Caco-2 (cell line): ENCODE measurements at regions not wholly inside any gene's neighbourhood (a gene's known extent, or its start where the extent isn't known, plus 50 kb on each side); places are given as distances from the start of the nearest gene placed in this dataset.

Experiments used
- BruUV-seq: library from RNA; stranded (reverse); fragments of 400-500 nt; replicated peaks from 2 replicates; lab custom pipeline; 2021; lab: Mats Ljungman, UMichigan
- CTCF ChIA-PET: fragments of 300-600 bp; sonication (Branson Sonifier 250); formaldehyde crosslinking; loops from one replicate; lab custom pipeline; 2022; ENCODE audit warnings: antibody characterized with exemption; lab: Charles Lee
- POLR2A ChIA-PET: fragments of 300-600 bp; sonication (Branson Sonifier 250); formaldehyde crosslinking; loops from one replicate; lab custom pipeline; 2022; ENCODE audit warnings: antibody characterized with exemption; lab: Charles Lee
- DNase-seq, 2 experiments: peaks; one replicate each; pipeline versions ENCODE4 v3.0.0 to v3.0.0-alpha.2; 2020 to 2022
- H3K27me3 ChIP-seq: replicated peaks from 2 replicates; pipeline ENCODE4 v1.6.0; 2011; ENCODE audit warnings: low read length; ENCODE audit not compliant: control insufficient read depth, insufficient read depth
- H3K36me3 ChIP-seq: 2 replicates; pipeline ENCODE4 v1.5.1; 2011; ENCODE audit warnings: low read length; ENCODE audit not compliant: control insufficient read depth, insufficient read depth
- H3K4me1 ChIP-seq: fragments of 250-450 bp; sonication (Bioruptor Pico); 2 replicates; pipeline ENCODE4 v1.5.1; 2020; ENCODE audit warnings: mild to moderate bottlenecking
- H3K4me3 ChIP-seq: 2 replicates; pipeline ENCODE4 v1.5.1; 2011; ENCODE audit warnings: low read depth, mild to moderate bottlenecking, control low read depth, low read length
- H3K9me3 ChIP-seq: fragments of 250-450 bp; sonication (Bioruptor Pico); 2 replicates; pipeline ENCODE4 v1.5.1; 2020; ENCODE audit warnings: mild to moderate bottlenecking, moderate library complexity
- H3K27ac Mint-ChIP-seq: one replicate; pipeline ENCODE4 v1.8.0; 2022; ENCODE audit warnings: mixed read lengths; ENCODE audit not compliant: unreplicated experiment
- H3K27me3 Mint-ChIP-seq: one replicate; pipeline ENCODE4 v1.8.0; 2022; ENCODE audit warnings: mixed read lengths; ENCODE audit not compliant: insufficient read depth, unreplicated experiment
- H3K36me3 Mint-ChIP-seq: one replicate; pipeline ENCODE4 v1.8.0; 2022; ENCODE audit warnings: mild to moderate bottlenecking, mixed read lengths; ENCODE audit not compliant: insufficient read depth, unreplicated experiment
- H3K4me1 Mint-ChIP-seq: one replicate; pipeline ENCODE4 v1.8.0; 2022; ENCODE audit warnings: low read depth, mixed read lengths; ENCODE audit not compliant: unreplicated experiment
- H3K4me3 Mint-ChIP-seq: one replicate; pipeline ENCODE4 v1.8.0; 2022; ENCODE audit warnings: mild to moderate bottlenecking, moderate library complexity, mixed read lengths; ENCODE audit not compliant: unreplicated experiment
- H3K9me3 Mint-ChIP-seq: one replicate; pipeline ENCODE4 v1.8.0; 2022; ENCODE audit warnings: mixed read lengths; ENCODE audit not compliant: unreplicated experiment
- CTCF ChIP-seq, 2 experiments: fragments of 200-600 bp in 1 of 2; IDR thresholded peaks; 1 replicate in 1 of 2; 2 replicates in 1 of 2; pipeline versions ENCODE4 v1.5.1 to v1.8.0; 2011 to 2022; ENCODE audit warnings: antibody characterized with exemption in 1 of 2, control low read depth in 1 of 2, inconsistent platforms in 1 of 2, low read depth in 1 of 2, low read length in 1 of 2, mild to moderate bottlenecking in 1 of 2, moderate library complexity in 1 of 2; ENCODE audit not compliant: insufficient read depth in 1 of 2, severe bottlenecking in 1 of 2, unreplicated experiment in 1 of 2
- intact Hi-C: fragments of 100-400 bp; cut with micrococcal nuclease; formaldehyde crosslinking; loops from one replicate; pipeline ENCODE4 v1.10.0; 2022; ENCODE audit not compliant: unreplicated experiment

- ChIA-PET POLR2A (no interaction called here), CTCF (no interaction called here)
- Histone ChIP-seq H3K9me3 (no peaks in the 10 kb centered on the region), H3K36me3 (no peaks in the 10 kb centered on the region), H3K27me3 (no peaks in the 10 kb centered on the region), H3K4me3 (no peak overlapping the region), H3K4me1 (no peaks in the 10 kb centered on the region)
- H3K9me3 Mint-ChIP-seq, result peaks cover 5% of the 10 kb centered on the region
- TF ChIP-seq CTCF (IDR thresholded peaks at IDR 0.05; ENCODE audit: insufficient read depth in 1 of 2, low read depth in 1 of 2, low read length in 1 of 2, severe bottlenecking in 1 of 2, unreplicated experiment in 1 of 2), result no peak
- H3K27me3 Mint-ChIP-seq, result no peaks in the 10 kb centered on the region
- DNase-seq, result no peak
- H3K27ac Mint-ChIP-seq, result no peak overlapping the region
- H3K36me3 Mint-ChIP-seq, result no peaks in the 10 kb centered on the region
- no peaks in the 10 kb centered on the region for H3K4me1 Mint-ChIP-seq
- H3K4me3 Mint-ChIP-seq, result no peak overlapping the region
- no TSS peak for BruUV-seq
- intact Hi-C loops, result no loop called here
Measured at GRCh38 chr6:109238396-109238795, 143.1 kb downstream of the CEP57L1 start.

- Mint-ChIP-seq H3K9me3 (peaks cover under 1% of the 10 kb centered on the region), H3K36me3 (no peaks in the 10 kb centered on the region), H3K4me1 (no peaks in the 10 kb centered on the region), H3K27me3 (no peaks in the 10 kb centered on the region), H3K27ac (no peak overlapping the region), H3K4me3 (no peak overlapping the region)
- no peak overlapping the region for H3K4me3 ChIP-seq
- POLR2A ChIA-PET, result no interaction called here
- no peaks in the 10 kb centered on the region for H3K36me3 ChIP-seq
- no peaks in the 10 kb centered on the region for H3K9me3 ChIP-seq
- no peak for TF ChIP-seq CTCF (IDR thresholded peaks at IDR 0.05; ENCODE audit: insufficient read depth in 1 of 2, low read depth in 1 of 2, low read length in 1 of 2, severe bottlenecking in 1 of 2, unreplicated experiment in 1 of 2)
- DNase-seq, result no peak
- H3K4me1 ChIP-seq, result no peaks in the 10 kb centered on the region
- BruUV-seq, result no TSS peak
- CTCF ChIA-PET, result interaction anchor here (0.8 kb wide), 1 partner anchor 55 kb away, joined by 3 read pairs; no protein-coding TSS in a partner anchor
- intact Hi-C loops, result no loop called here
- no peaks in the 10 kb centered on the region for H3K27me3 ChIP-seq
Measured at GRCh38 chr6:109237986-109238329, 142.7 kb downstream of the CEP57L1 start.

- BruUV-seq, result no TSS peak
- Histone ChIP-seq H3K27me3 (no peaks in the 10 kb centered on the region), H3K4me3 (no peak overlapping the region), H3K4me1 (no peaks in the 10 kb centered on the region), H3K9me3 (no peaks in the 10 kb centered on the region), H3K36me3 (no peaks in the 10 kb centered on the region)
- Mint-ChIP-seq H3K36me3 (no peaks in the 10 kb centered on the region), H3K27me3 (no peaks in the 10 kb centered on the region), H3K4me1 (no peaks in the 10 kb centered on the region), H3K27ac (no peak overlapping the region), H3K4me3 (no peak overlapping the region), H3K9me3 (no peaks in the 10 kb centered on the region)
- TF ChIP-seq CTCF (IDR thresholded peaks at IDR 0.05; ENCODE audit: insufficient read depth in 1 of 2, low read depth in 1 of 2, low read length in 1 of 2, severe bottlenecking in 1 of 2, unreplicated experiment in 1 of 2), result no peak
- POLR2A ChIA-PET, result no interaction called here
- CTCF ChIA-PET, result interaction anchor here (0.8 kb wide), 2 partner anchors 50 to 54 kb away, joined by 3 read pairs; no protein-coding TSS in a partner anchor
- no peak for DNase-seq
- intact Hi-C loops, result no loop called here
Measured at GRCh38 chr6:109237077-109237985, 142.0 kb downstream of the CEP57L1 start.
